ENCODE measurements at regions not wholly inside any gene's neighbourhood (a gene's known extent, or its start where the extent isn't known, plus 50 kb on each side); places are given as distances from the start of the nearest gene placed in this dataset.

GRCh38 chr17:6248061-6248460 lies 177.9 kb downstream of the WSCD1 start:
- no peak for TF ChIP-seq EZH2phosphoT487 (IDR thresholded peaks at IDR 0.05; ENCODE audit: borderline replicate concordance)
- TF ChIP-seq CTCF (conservative IDR thresholded peaks at IDR 0.05; ENCODE audit: low read length) = no peak
